ENCODE measurements at regions not wholly inside any gene's neighbourhood (a gene's known extent, or its start where the extent isn't known, plus 50 kb on each side); places are given as distances from the start of the nearest gene placed in this dataset.
"Not testable (repeated sequence)": the region's sequence is repeated elsewhere in the genome, so short reads cannot be mapped to it uniquely, and the experiment has no call there.

DNA sequence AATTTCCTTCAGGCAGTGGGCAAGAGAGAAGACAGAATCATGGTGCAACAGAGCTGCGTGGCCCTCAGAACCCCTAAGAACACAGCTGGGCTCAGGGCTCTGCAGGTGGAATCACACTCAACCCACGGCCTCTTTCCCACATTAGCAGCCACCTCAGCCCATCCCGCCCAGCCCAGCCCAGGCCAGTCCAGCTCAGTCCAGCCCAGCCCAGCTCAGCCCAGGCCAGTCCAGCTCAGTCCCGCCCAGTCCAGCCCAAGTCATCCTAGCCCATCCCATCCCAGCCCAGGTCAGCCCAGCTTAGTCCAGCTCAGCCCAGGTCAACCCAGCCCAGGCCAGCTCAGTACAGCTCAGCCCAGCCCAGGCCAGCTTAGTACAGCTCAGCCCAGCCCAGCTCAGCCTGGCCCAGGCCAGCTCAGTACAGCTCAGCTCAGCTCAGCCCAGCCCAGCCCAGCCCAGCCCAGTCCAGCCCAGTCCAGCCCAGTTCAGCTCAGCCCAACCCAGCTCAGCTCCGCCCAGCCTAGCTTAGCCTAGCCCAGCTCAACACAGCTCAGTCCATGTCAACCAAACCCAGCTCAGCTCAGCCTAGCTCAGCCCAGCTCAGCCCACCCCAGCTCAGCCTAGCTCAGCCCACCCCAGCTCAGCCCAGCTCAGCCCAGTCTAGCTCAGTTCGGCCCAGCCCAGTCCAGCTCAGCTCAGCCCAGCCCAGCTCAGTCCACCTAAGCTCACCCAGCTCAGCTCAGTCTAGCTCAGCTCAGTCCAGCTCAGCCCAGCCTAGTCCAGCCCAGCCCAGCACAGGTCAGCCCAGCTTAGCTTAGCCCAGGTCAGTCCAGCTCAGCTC, 183.1 kb downstream of the TMEM121 start:
- DNase-seq (ENCODE audit: low spot score) = peak; percentile 16
- TF ChIP-seq, protein P1, sequence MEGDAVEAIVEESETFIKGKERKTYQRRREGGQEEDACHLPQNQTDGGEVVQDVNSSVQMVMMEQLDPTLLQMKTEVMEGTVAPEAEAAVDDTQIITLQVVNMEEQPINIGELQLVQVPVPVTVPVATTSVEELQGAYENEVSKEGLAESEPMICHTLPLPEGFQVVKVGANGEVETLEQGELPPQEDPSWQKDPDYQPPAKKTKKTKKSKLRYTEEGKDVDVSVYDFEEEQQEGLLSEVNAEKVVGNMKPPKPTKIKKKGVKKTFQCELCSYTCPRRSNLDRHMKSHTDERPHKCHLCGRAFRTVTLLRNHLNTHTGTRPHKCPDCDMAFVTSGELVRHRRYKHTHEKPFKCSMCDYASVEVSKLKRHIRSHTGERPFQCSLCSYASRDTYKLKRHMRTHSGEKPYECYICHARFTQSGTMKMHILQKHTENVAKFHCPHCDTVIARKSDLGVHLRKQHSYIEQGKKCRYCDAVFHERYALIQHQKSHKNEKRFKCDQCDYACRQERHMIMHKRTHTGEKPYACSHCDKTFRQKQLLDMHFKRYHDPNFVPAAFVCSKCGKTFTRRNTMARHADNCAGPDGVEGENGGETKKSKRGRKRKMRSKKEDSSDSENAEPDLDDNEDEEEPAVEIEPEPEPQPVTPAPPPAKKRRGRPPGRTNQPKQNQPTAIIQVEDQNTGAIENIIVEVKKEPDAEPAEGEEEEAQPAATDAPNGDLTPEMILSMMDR (IDR thresholded peaks at IDR 0.05; ENCODE audit: extremely low read depth, missing control alignments) = no peak

DNA sequence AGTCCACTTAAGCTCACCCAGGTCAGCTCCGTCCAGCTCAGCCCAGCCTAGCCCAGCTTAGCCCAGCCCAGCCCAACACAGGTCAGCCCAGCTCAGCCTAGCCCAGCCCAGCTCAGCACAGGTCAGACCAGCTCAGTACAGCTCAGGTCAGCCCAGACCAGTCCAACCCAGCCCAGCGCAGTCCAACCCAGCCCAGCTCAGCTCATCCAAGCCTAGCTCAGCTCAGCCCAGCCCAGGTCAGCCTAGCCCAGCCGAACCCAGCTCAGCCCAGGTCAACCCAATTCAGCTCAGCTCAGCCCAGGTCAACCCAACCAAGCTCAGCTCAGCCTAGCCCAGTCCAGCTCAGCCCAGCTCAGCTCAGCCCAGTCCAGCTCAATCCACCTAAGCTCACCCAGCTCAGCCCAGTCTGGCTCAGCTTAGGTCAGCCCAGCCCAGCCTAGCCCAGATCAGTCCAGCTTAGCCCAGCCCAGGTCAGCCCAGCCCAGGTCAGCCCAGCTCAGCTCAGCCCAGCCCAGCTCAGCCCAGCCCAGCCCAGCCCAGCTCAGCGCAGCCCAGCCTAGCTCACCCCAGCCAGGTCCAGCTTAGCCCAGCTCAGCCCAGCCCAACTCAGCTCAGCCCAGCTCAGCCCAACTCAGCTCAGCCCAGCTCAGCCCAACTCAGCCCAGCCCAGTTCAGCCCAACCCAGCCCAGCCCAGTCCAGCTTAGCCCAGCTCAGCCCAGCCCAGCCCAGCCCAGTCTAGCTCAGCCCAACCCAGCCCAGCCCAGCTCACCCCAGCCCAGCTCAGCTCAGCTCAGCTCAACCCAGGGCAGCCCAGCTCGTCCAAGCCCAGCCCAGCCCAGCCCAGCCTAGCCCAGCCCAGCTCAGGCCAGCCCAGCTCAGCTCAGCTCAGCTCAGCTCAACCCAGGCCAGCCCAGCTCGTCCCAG, 184.0 kb downstream of the TMEM121 start:
- DNase-seq (ENCODE audit: low spot score) = peak; percentile 17
- TF ChIP-seq, protein P1 (IDR thresholded peaks at IDR 0.05; ENCODE audit: extremely low read depth, missing control alignments) = no peak

DNA sequence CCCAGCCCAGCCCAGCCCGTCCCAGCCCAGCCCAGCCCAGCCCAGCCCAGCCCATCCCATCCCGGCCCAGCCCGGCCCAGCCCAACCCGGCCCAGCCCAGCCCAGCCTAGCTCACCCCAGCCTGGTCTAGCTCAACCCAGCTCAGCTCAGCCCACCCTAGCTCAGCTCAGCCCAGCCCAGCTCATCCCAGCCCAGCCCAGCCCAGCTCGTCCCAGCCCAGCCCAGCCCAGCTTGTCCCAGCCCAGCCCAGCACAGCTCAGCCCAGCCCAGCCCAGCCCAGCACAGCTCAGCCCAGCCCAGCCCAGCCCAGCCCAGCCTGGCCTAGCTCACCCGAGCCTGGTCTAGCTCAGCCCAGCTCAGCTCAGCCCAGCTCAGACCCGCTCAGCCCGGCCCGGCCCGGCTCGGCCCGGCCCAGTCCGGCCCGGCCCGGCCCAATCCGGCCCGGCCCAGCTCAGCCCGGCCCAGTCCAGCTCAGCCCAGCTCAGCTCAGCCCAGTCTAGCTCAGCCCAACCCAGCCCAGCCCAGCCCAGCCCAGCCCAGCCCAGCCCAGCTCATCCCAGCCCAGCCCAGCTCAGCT, 184.7 kb downstream of the TMEM121 start:
- TF ChIP-seq, protein P1 (IDR thresholded peaks at IDR 0.05; ENCODE audit: extremely low read depth, missing control alignments) = no peak
- DNase-seq (ENCODE audit: low spot score) = no peak

DNA sequence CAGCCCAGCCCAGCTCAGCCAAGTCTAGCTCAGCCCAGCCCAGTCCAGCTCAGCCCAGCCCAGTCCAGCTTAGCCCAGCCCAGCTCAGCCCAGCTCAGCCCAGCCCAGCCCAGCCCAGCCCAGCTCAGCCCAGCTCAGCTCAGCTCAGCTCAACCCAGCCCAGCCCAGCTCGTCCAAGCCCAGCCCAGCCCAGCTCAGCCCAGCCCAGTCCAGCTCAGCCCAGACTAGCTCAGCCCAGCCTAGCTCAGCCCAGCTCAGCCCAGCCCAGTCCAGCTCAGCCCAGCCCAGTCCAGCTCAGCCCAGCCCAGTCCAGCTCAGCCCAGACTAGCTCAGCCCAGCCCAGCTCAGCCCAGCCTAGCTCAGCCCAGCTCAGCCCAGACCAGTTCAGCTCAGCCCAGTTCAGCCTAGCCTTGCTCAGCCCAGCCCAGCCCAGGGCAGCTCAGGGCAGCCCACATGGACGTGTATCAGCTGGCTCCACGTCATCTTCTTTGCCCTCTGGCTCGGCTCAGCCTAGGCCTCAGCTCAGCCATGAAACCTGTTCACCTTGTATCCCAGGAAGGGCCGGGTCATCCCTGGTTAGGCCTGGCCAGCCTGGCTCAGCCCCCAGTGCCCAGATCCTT, 185.6 kb downstream of the TMEM121 start:
- TF ChIP-seq, protein P1 (IDR thresholded peaks at IDR 0.05; ENCODE audit: extremely low read depth, missing control alignments) = no peak
- DNase-seq (ENCODE audit: low spot score) = peak; percentile 19

DNA sequence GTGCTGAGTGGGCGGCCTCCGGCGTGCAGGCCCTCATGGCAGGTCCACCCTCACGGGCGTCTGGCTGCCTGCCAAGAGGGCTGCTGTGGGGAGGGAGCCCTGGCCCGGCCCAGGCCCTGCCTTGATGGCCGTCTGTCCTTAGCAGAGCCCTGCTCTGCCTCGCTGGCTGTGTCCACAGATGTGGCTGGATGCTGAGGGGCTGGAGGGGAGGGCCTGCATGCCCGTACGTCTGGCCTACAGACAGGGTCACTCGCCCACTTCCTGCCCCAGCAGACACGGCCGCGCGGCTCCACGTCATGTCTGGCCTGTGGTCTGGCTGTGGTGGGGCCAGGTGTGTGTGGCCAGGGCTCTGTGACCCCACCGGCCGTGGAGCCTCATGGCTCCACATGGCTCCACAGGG, 186.3 kb downstream of the TMEM121 start:
- peak; percentile 26 for DNase-seq (ENCODE audit: low spot score)

DNA sequence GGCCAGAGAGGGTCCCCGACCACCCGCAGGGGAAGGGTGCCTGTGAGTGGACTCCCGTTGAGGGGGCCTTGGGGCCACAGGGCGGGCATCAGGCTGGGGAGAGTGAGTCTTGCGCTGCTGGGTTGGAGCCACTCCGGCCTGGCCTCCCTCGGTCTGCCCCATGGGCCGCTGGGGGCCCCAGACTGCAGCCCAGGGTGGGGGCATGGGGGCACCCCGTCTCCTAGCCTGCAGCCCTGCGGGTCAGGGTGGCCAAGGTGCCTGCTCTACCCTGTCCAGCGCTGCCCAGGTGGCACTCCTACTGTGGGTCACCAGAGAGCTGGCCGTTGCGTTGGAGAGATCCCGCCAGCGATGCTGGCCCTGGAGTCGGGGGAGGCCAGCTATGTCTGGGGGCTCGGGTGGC, 186.8 kb downstream of the TMEM121 start:
- DNase-seq (ENCODE audit: low spot score) = not testable (repeated sequence)

DNA sequence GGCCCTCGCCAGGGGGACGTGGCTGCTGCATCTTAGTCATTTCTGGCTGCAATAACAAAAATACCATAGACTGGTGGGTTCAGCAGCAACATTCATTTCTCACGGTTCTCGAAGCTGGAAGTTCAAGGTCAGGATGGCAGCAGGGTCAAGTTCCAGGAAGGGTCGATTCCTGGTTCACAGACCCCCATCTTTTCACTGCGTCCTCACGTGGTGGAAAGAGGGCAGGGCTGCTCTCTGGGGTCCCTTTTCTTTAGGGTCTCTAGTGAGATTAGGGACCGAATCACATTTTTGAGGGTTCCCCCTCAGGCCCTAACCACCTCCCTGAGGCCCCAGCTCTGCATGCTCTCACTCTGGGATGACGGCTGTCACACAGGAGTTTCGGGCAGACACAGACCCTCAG, 187.5 kb downstream of the TMEM121 start:
- DNase-seq (ENCODE audit: low spot score) = not testable (repeated sequence)

DNA sequence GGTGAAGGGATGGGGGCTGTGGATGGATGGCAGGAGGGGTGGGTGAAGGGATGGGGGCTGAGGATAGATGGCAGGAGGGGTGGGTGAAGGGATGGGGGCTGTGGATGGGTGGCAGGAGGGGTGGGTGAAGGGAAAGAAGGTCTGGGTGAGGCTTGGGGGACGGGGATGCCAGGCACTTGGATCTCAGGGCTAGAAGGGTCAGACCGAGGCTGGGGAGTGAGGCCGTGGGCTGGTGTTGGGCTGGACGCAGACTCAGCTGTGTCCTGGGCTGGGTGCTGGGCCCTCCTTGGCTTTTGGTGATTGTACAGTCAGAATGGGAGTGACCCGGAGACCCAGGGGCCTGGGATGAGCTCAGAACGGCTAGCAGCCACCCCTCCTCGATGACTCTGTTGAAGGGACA, 192.4 kb downstream of the TMEM121 start:
- DNase-seq (ENCODE audit: low spot score) = not testable (repeated sequence)

DNA sequence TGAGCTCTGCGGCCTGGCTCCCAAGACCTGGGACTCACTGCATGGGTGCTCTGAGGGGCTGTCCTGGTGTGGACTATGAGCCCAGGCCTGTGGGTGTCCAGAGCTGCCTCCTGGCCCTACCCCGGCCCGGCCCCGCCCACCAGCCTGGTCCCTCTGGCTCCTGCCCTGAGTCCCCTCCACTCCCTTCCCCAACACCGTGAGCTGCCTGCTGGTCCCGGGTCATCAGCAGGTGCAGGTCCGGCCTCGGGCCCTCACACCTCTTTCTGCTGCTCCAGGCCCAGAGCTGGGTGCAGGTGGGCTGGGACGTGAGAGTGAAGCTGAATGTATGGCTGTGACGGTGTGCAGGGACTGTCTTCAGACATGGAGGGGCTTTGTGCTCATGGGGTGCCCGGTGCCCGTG, 193.7 kb downstream of the TMEM121 start:
- DNase-seq (ENCODE audit: low spot score) = not testable (repeated sequence)

DNA sequence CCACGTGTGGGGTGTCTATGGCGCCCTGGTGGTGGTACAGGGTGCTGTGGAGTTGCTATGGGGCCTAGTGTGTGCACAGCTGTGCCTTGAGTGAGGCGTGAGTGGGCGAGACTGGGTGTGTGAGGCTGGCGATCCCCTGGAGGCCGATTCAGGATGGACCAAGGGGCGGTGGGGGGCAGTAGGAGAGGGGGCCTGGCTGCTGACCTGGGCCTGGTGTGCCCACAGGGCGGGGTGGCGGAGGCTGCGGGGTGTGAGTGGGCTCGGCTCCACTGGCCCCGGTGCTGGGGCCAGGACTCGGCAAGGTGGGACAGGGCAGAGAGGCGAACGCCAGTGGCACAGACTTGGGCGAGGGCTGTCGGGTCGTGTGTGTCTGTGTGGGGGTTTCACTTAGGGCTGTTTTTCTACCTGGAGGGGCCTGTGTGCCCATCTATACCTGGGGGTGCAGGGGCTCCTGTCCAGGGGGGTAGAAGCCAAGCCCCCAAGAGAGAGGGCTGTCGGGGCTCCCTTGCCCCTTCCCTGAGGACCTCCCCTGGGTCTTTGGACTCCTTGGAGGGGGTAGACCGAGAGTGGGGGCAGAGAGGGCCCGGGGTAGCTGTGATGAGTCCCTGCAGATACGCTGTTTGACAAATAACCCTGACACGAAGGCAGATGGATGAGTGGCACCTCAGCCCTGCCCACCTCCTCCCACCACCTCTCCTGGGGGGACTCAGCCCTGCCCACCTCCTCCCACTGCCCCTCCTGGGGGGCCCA, 194.6 kb downstream of the TMEM121 start:
- DNase-seq (ENCODE audit: low spot score) = not testable (repeated sequence)

DNA sequence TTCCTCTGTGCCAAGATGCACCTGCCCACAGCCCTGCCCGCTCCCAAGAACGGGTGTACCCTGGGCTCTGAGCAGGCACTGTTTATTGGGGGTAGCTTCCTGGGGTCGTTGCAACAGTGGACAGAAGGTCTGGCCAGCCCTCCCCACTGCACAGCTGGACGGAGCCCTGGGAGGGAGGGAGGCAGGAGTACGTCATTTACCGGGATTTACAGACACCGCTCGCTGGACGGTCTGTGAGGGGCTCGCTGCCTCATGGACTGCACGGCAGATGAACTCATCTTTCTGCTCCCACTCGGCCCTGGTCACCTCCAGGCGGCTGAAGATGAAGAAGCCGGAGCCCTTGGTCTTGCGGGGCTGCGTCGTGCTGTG, 195.2 kb downstream of the TMEM121 start:
- not testable (repeated sequence) for DNase-seq (ENCODE audit: low spot score)

DNA sequence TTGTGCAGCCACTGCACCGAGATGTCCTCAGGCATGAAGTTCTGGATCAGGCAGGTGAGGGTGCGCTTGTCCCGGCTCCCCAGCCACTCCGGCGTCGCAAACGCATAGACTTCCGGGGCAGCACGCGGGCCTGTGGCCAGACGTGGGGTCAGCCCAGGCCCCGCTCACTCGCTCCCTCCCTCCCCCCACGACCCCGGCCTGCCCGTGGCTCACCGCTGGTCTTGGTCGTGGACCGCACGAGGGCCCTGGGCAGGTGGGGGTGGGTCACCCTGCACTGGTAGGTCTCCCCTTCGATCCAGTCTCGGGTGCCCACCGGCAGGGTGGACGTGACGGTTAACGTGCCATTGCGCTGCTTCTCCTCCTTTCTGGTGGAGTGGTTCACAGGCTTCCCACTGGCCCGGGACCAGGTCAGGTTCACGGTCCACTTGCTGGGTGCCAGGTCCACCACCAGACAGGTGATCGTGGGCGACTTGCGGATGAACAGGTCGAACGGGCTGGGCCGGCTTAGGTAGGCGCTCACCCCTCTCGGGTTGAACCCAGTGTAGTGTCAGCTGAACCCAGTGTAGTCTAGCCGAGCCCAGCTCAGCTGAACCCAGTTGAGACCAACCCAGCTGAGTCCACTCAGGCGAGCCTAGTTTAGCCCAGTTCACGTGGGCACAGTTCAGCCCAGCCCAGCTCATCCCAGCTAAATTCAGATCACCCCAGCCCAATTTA, 195.8 kb downstream of the TMEM121 start:
- not testable (repeated sequence) for DNase-seq (ENCODE audit: low spot score)

DNA sequence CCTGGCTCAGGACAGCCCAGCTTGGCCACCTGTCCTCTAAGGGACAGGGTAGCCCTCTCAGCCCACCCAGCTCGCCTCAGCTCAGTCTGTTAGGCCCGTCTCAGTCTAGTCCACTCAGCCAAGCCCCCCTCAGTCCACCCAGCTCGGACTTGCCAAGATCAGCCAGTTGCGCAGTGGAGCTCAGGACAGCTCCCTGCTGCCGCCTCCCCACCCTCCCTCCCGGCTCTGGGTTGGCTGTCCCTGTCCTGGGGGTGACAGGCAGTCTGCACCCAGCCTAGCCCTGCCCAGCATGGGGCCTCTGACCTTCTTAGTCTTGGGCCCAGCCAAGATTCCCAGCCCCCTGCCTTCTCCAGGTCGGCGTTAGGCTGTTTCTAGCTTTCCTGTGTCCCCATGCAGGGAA, 196.9 kb downstream of the TMEM121 start:
- peak; percentile 3 for DNase-seq (ENCODE audit: low spot score)

DNA sequence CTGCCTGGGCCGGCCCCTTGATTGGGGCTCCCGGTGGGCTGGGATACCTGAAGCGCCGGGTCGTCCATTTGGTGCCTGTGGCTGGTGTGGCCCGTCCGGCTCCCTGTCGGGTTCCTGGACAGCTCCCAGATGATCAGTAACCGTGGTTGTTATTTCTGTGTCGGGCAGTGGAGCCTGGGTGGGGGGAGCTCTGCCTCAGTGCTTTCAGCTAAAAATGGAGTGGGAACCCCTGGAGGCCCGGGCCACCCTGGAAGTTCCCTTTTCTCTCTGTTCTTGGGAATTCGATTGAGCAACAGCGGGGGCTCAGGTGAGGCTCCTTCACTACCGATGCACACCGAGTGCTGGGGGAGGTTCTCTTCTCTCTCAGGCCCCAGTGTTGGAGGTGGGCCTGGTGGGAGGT, 197.4 kb downstream of the TMEM121 start:
- DNase-seq (ENCODE audit: low spot score) = not testable (repeated sequence)

All from GM20000 (cell line).